ENCODE measurements at regions not wholly inside any gene's neighbourhood (a gene's known extent, or its start where the extent isn't known, plus 50 kb on each side); places are given as distances from the start of the nearest gene placed in this dataset.
A peak's percentile ranks its signal among the peaks of the same experiment; 100 is the strongest.

GRCh38 chr4:77437079-77437478 is 168.5 kb upstream of the CXCL13 start:
- Histone ChIP-seq H3K27ac (no peak overlapping the region), H3K27me3 (no peaks in the 10 kb centered on the region), H3K36me3 (no peaks in the 10 kb centered on the region), H3K4me3 (no peak overlapping the region), H3K9me3 (no peaks in the 10 kb centered on the region), H3K4me1 (peaks cover 13% of the 10 kb centered on the region)
- intact Hi-C loops (cut with DNase I) = no loop called here
- no peak for DNase-seq (ENCODE audit: extremely low spot score in 2 of 2)
- no peak for TF ChIP-seq POLR2A (IDR thresholded peaks at IDR 0.05)
- no peak for TF ChIP-seq POLR2AphosphoS5 (IDR thresholded peaks at IDR 0.05; ENCODE audit: insufficient read depth in 1 of 2, low read depth in 1 of 2)
- TF ChIP-seq, protein P1, sequence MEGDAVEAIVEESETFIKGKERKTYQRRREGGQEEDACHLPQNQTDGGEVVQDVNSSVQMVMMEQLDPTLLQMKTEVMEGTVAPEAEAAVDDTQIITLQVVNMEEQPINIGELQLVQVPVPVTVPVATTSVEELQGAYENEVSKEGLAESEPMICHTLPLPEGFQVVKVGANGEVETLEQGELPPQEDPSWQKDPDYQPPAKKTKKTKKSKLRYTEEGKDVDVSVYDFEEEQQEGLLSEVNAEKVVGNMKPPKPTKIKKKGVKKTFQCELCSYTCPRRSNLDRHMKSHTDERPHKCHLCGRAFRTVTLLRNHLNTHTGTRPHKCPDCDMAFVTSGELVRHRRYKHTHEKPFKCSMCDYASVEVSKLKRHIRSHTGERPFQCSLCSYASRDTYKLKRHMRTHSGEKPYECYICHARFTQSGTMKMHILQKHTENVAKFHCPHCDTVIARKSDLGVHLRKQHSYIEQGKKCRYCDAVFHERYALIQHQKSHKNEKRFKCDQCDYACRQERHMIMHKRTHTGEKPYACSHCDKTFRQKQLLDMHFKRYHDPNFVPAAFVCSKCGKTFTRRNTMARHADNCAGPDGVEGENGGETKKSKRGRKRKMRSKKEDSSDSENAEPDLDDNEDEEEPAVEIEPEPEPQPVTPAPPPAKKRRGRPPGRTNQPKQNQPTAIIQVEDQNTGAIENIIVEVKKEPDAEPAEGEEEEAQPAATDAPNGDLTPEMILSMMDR (IDR thresholded peaks at IDR 0.05) = no peak

GRCh38 chr4:77438549-77438948 is 167.1 kb upstream of the CXCL13 start:
- TF ChIP-seq, protein P1 (IDR thresholded peaks at IDR 0.05) = no peak
- TF ChIP-seq POLR2AphosphoS5 (IDR thresholded peaks at IDR 0.05; ENCODE audit: insufficient read depth in 1 of 2, low read depth in 1 of 2) = no peak
- TF ChIP-seq POLR2A (IDR thresholded peaks at IDR 0.05) = no peak
- no peak for DNase-seq (ENCODE audit: extremely low spot score in 2 of 2)
- no peak overlapping the region for H3K4me3 ChIP-seq
- H3K27me3 ChIP-seq = no peaks in the 10 kb centered on the region
- H3K9me3 ChIP-seq = no peaks in the 10 kb centered on the region
- H3K36me3 ChIP-seq = no peaks in the 10 kb centered on the region
- H3K4me1 ChIP-seq = peaks cover 5% of the 10 kb centered on the region
- intact Hi-C loops (cut with DNase I) = no loop called here
- no peak overlapping the region for H3K27ac ChIP-seq

DNA sequence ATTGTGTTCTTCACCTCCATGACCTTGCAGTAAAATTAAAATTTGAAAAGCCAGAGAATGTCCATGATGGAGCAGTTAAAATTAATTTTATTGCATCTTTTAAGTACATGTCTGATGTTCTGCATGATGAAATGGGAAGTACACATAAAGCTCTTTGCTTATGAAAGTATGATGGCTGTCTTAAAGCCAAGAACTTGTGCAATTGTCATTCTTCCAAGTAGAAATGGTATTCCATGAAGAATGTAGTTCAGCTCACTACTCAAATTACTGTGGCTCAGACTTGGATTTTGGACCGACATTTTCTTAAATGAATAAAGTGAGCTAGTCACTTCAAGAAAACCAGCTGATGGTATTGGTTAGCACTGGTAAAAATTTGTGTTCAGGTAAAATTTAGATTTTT is 161.7 kb upstream of the CXCL13 start:
- Histone ChIP-seq H3K9me3 (no peaks in the 10 kb centered on the region), H3K4me1 (no peaks in the 10 kb centered on the region), H3K36me3 (no peaks in the 10 kb centered on the region), H3K27me3 (no peaks in the 10 kb centered on the region), H3K27ac (no peak overlapping the region), H3K4me3 (no peak overlapping the region)
- TF ChIP-seq POLR2AphosphoS5 (IDR thresholded peaks at IDR 0.05; ENCODE audit: insufficient read depth in 1 of 2, low read depth in 1 of 2) (peak in 1 of 2 donors; percentile 7), POLR2A (IDR thresholded peaks at IDR 0.05) (no peak)
- DNase-seq (ENCODE audit: extremely low spot score in 2 of 2) = no peak
- intact Hi-C loops (cut with DNase I) = no loop called here

DNA sequence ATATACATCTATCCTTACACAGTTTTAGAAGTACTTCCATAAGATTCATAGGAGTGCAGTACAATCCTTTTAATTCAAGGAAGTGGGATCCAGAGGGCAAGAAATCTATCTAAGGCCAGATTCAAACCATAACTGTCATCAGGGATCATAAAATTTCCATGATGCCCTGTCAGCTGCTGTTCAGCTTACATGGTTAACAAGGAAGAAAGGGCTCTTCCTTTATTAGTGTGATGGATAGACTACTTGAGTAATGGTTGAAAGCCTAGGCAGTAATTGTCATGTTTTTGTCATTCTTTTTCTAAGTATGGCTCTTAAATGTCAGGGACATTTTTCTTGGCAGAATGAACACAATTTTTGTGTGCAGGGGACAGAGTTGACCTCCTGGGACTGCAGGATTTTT is 159.8 kb upstream of the CXCL13 start:
- TF ChIP-seq, protein P1 (IDR thresholded peaks at IDR 0.05) = no peak
- TF ChIP-seq POLR2A (IDR thresholded peaks at IDR 0.05) (no peak), POLR2AphosphoS5 (IDR thresholded peaks at IDR 0.05; ENCODE audit: insufficient read depth in 1 of 2, low read depth in 1 of 2) (no peak)
- Histone ChIP-seq H3K27me3 (no peaks in the 10 kb centered on the region), H3K4me1 (no peaks in the 10 kb centered on the region), H3K4me3 (no peak overlapping the region), H3K9me3 (no peaks in the 10 kb centered on the region), H3K27ac (no peak overlapping the region), H3K36me3 (no peaks in the 10 kb centered on the region)
- intact Hi-C loops (cut with DNase I) = no loop called here
- DNase-seq (ENCODE audit: extremely low spot score in 2 of 2) = no peak

GRCh38 chr4:77446601-77447000 is 159.0 kb upstream of the CXCL13 start:
- H3K9me3 ChIP-seq = no peaks in the 10 kb centered on the region
- intact Hi-C loops (cut with DNase I) = no loop called here
- TF ChIP-seq POLR2AphosphoS5 (IDR thresholded peaks at IDR 0.05; ENCODE audit: insufficient read depth in 1 of 2, low read depth in 1 of 2) (no peak), POLR2A (IDR thresholded peaks at IDR 0.05) (no peak)
- TF ChIP-seq, protein P1 (IDR thresholded peaks at IDR 0.05) = no peak
- no peak for DNase-seq (ENCODE audit: extremely low spot score in 2 of 2)
- no peak overlapping the region for H3K4me3 ChIP-seq
- no peaks in the 10 kb centered on the region for H3K36me3 ChIP-seq
- no peaks in the 10 kb centered on the region for H3K27me3 ChIP-seq
- no peak overlapping the region for H3K27ac ChIP-seq
- H3K4me1 ChIP-seq = no peaks in the 10 kb centered on the region

Measured in vagina (tissue), 2 donors.